Endothelial cell of hepatic sinusoid (primary cell): ENCODE measurements at regions not wholly inside any gene's neighbourhood (a gene's known extent, or its start where the extent isn't known, plus 50 kb on each side); places are given as distances from the start of the nearest gene placed in this dataset.

ENCODE experiments used
- in situ Hi-C: cut with HindIII; loops from 2 replicates; pipeline ENCODE4 v1.10.0; 2017; ENCODE audit warnings: low sequenced_read_pairs

- in situ Hi-C loops, result no loop called here
These were observed 51.0 kb upstream of the ID2 start for GRCh38 chr2:8630676-8631464.

GRCh38 chr2:8631465-8632005 is 50.3 kb upstream of the ID2 start:
- in situ Hi-C loops, result no loop called here
